ENCODE measurements at regions not wholly inside any gene's neighbourhood (a gene's known extent, or its start where the extent isn't known, plus 50 kb on each side); places are given as distances from the start of the nearest gene placed in this dataset.
"Not testable (repeated sequence)": the region's sequence is repeated elsewhere in the genome, so short reads cannot be mapped to it uniquely, and the experiment has no call there.

- TF ChIP-seq CTCF (IDR thresholded peaks at IDR 0.05; ENCODE audit: insufficient read depth, low read length); REST (IDR thresholded peaks at IDR 0.05; ENCODE audit: insufficient replicate concordance, low read depth); GABPA (IDR thresholded peaks at IDR 0.05; ENCODE audit: low read depth): not testable (repeated sequence)
These were observed 157.4 kb downstream of the CRLF3 start for GRCh38 chr17:30666838-30667656.
